C4-2B (cell line): ENCODE measurements at regions not wholly inside any gene's neighbourhood (a gene's known extent, or its start where the extent isn't known, plus 50 kb on each side); places are given as distances from the start of the nearest gene placed in this dataset.

Experiments used
- ZFX ChIP-seq: fragments of 450-650 bp; IDR thresholded peaks from 2 replicates; pipeline ENCODE4 v1.6.1; 2017
- TF ChIP-seq, protein P1 (sequence below): fragments of 450-650 bp; conservative IDR thresholded peaks from 2 replicates; pipeline ENCODE4 v1.5.1; 2017; ENCODE audit warnings: mild to moderate bottlenecking

DNA sequence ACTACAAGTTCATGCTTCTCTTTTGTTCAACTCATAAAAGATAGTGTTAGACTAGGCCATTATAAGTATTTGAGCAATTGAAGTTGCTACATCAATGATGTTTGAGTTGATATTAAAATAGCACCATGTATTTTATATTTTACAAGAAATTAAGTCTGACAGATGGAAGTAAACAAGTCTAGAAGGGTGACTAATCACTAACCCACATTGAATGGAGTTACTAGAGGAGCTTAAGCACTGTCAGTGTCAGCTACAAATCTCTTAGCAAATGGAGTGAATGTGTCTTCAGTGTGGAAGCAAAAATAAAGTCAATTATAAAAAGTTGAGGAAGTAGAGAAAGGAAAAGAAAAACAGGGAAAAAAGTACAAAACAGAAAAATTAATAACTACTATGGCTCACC lies 592.5 kb downstream of the PCDH18 start:
- TF ChIP-seq, protein P1, sequence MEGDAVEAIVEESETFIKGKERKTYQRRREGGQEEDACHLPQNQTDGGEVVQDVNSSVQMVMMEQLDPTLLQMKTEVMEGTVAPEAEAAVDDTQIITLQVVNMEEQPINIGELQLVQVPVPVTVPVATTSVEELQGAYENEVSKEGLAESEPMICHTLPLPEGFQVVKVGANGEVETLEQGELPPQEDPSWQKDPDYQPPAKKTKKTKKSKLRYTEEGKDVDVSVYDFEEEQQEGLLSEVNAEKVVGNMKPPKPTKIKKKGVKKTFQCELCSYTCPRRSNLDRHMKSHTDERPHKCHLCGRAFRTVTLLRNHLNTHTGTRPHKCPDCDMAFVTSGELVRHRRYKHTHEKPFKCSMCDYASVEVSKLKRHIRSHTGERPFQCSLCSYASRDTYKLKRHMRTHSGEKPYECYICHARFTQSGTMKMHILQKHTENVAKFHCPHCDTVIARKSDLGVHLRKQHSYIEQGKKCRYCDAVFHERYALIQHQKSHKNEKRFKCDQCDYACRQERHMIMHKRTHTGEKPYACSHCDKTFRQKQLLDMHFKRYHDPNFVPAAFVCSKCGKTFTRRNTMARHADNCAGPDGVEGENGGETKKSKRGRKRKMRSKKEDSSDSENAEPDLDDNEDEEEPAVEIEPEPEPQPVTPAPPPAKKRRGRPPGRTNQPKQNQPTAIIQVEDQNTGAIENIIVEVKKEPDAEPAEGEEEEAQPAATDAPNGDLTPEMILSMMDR: no peak
- no peak for TF ChIP-seq ZFX
